ENCODE measurements at regions not wholly inside any gene's neighbourhood (a gene's known extent, or its start where the extent isn't known, plus 50 kb on each side); places are given as distances from the start of the nearest gene placed in this dataset.

DNA sequence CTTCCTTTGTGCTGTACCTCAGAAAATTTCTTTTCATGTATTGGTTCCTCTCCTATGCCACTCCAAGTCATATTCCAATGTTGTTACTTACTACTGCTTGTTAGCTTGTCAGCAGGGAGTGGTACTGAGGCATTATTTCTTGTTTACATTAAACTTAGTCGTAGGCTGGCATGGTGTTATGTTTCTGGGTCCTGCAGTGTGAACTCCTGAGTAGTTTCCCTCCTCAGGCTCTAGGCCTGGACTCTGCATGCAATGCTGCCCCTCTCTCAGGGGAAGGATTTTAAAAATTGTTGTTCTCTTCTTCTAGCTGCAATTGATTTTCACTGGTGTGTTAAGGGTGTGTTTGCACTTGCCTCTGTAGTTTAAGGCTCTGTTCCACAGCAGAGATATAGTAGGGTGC is 671.6 kb downstream of the PLCL1 start:
- Mint-ChIP-seq H3K4me3 (no peak overlapping the region), H3K9me3 (no peaks in the 10 kb centered on the region)

DNA sequence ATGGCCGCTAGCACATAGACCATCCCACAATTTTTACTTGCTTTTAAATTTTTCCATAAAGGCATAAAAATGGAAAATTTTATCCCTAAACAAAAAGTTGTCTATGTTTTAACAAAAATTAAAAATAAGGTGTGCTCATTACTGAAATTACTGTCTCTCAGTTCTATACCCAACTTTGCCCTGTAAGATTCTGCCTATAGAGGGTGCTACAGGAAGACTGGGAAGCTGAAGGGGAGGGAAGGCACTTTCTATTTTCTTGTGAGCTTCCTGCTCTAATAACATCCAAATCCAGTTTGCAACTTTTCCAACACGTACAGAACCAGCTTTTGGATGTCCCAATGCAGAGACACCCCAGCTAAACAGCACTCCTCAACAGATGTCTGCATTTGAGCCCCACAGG is 666.9 kb downstream of the PLCL1 start:
- no peaks in the 10 kb centered on the region for H3K4me1 Mint-ChIP-seq
- H3K27ac Mint-ChIP-seq (ENCODE audit: unreplicated experiment) = no peak overlapping the region
- DNase-seq (ENCODE audit: low read depth, low spot score) = no peak
- TF ChIP-seq, protein P1, sequence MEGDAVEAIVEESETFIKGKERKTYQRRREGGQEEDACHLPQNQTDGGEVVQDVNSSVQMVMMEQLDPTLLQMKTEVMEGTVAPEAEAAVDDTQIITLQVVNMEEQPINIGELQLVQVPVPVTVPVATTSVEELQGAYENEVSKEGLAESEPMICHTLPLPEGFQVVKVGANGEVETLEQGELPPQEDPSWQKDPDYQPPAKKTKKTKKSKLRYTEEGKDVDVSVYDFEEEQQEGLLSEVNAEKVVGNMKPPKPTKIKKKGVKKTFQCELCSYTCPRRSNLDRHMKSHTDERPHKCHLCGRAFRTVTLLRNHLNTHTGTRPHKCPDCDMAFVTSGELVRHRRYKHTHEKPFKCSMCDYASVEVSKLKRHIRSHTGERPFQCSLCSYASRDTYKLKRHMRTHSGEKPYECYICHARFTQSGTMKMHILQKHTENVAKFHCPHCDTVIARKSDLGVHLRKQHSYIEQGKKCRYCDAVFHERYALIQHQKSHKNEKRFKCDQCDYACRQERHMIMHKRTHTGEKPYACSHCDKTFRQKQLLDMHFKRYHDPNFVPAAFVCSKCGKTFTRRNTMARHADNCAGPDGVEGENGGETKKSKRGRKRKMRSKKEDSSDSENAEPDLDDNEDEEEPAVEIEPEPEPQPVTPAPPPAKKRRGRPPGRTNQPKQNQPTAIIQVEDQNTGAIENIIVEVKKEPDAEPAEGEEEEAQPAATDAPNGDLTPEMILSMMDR (conservative IDR thresholded peaks at IDR 0.05) = peak; percentile 45
- H3K27me3 Mint-ChIP-seq (ENCODE audit: low read depth) = no peaks in the 10 kb centered on the region
- H3K36me3 Mint-ChIP-seq (ENCODE audit: low read depth) = no peaks in the 10 kb centered on the region
- no peaks in the 10 kb centered on the region for H3K9me3 Mint-ChIP-seq
- no peak overlapping the region for H3K4me3 Mint-ChIP-seq

More for the DNA sequence above, 671.6 kb downstream of the PLCL1 start:
- TF ChIP-seq, protein P1 (conservative IDR thresholded peaks at IDR 0.05) = no peak
- Mint-ChIP-seq H3K4me1 (no peaks in the 10 kb centered on the region), H3K36me3 (ENCODE audit: low read depth) (no peaks in the 10 kb centered on the region), H3K27me3 (ENCODE audit: low read depth) (no peaks in the 10 kb centered on the region), H3K27ac (ENCODE audit: unreplicated experiment) (no peak overlapping the region)
- no peak for DNase-seq (ENCODE audit: low read depth, low spot score)

DNA sequence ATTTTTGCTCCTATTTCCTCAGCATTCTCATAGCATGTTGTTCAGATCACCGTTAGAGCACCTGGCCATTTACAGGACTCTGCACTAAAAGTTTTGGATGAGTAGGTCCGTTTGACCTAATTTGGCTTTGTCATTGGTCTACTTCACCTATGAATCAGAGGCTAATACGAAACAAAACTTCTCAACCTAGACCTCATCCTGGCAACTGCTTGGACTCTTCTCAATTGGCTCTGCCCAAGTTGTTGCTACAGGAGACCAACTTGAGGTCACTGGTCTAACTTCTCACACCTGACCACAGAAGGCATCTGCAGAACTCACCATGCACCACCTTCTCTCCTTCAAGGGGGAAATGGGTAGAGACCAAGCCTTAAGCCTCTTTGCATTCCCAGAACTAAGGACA is 663.7 kb downstream of the PLCL1 start:
- DNase-seq (ENCODE audit: low read depth, low spot score) = no peak
- TF ChIP-seq, protein P1 (conservative IDR thresholded peaks at IDR 0.05) = no peak
- Mint-ChIP-seq H3K27me3 (ENCODE audit: low read depth) (no peaks in the 10 kb centered on the region), H3K4me3 (no peak overlapping the region), H3K4me1 (no peaks in the 10 kb centered on the region), H3K9me3 (peaks cover 6% of the 10 kb centered on the region), H3K27ac (ENCODE audit: unreplicated experiment) (no peak overlapping the region), H3K36me3 (ENCODE audit: low read depth) (no peaks in the 10 kb centered on the region)

DNA sequence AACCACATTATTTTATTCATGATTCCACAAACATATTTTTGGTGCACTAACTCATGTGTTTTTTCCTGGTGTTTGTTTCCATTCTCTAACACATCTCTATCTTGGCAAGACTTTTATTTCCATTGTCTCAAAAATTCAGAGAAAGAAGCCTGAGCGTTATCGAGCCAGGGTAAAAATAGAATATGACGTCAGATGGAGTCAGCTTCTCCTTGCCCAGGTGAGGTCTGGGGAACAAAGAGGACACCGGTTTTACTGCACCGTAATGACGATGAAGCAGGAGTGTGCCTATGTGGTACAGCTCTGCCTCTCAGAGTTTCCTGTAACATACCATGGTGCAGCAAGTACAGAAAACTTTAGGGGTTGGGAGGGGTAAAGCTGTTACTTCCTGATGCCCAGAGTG is 661.6 kb downstream of the PLCL1 start:
- DNase-seq (ENCODE audit: low read depth, low spot score) = no peak
- no peaks in the 10 kb centered on the region for H3K36me3 Mint-ChIP-seq (ENCODE audit: low read depth)
- no peak overlapping the region for H3K27ac Mint-ChIP-seq (ENCODE audit: unreplicated experiment)
- peaks cover 8% of the 10 kb centered on the region for H3K9me3 Mint-ChIP-seq
- TF ChIP-seq, protein P1 (conservative IDR thresholded peaks at IDR 0.05) = no peak
- H3K4me3 Mint-ChIP-seq = no peak overlapping the region
- H3K4me1 Mint-ChIP-seq = no peaks in the 10 kb centered on the region
- H3K27me3 Mint-ChIP-seq (ENCODE audit: low read depth) = no peaks in the 10 kb centered on the region

DNA sequence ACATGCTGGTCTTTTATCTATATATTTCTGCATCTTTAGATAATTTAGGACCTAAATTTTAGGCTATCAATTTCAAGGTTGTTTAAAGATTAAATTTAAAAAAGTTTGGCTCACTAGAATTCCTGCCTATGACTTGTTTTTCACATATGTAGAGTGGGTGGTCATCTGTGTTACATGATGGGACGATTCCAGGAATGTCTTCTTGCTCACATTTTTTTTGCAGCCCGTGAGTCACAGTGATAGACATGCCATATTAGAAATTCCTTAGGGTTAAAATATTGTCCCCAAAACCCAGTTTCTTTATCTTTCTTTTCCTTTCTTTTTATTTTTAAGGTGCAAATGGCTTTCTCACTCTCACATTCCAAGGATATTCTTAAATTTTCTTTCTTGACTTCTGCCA is 652.0 kb downstream of the PLCL1 start:
- DNase-seq (ENCODE audit: low read depth, low spot score) = no peak
- TF ChIP-seq, protein P1 (conservative IDR thresholded peaks at IDR 0.05) = no peak
- H3K27ac Mint-ChIP-seq (ENCODE audit: unreplicated experiment) = no peak overlapping the region
- no peak overlapping the region for H3K4me3 Mint-ChIP-seq
- H3K36me3 Mint-ChIP-seq (ENCODE audit: low read depth) = no peaks in the 10 kb centered on the region
- peaks cover 9% of the 10 kb centered on the region for H3K27me3 Mint-ChIP-seq (ENCODE audit: low read depth)
- no peaks in the 10 kb centered on the region for H3K9me3 Mint-ChIP-seq
- H3K4me1 Mint-ChIP-seq = no peaks in the 10 kb centered on the region

DNA sequence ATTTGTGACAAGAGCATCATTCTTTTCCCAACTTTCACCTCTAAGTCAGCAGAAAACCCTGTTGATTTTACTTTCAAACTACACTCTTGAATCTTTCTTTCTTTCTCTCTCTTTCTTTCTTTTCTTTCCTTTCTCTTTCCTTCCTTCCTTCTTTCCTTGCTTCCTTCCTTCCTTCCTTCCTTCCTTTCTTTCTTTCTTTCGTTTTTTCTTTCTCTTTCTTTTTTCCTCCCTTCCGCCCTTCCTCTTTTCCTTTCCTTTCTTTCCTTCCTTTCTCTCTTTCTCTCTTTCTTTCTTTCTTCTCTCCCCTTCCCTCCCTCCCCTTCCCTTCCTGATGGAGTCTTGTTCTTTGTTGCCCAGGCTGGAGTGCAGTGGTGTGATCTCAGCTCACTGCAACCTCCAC is 649.5 kb downstream of the PLCL1 start:
- H3K27me3 Mint-ChIP-seq (ENCODE audit: low read depth) = peaks cover 9% of the 10 kb centered on the region
- H3K4me1 Mint-ChIP-seq = no peaks in the 10 kb centered on the region
- H3K36me3 Mint-ChIP-seq (ENCODE audit: low read depth) = no peaks in the 10 kb centered on the region
- no peak overlapping the region for H3K4me3 Mint-ChIP-seq
- H3K27ac Mint-ChIP-seq (ENCODE audit: unreplicated experiment) = no peak overlapping the region
- H3K9me3 Mint-ChIP-seq = no peaks in the 10 kb centered on the region
- no peak for DNase-seq (ENCODE audit: low read depth, low spot score)
- TF ChIP-seq, protein P1 (conservative IDR thresholded peaks at IDR 0.05) = no peak
